ENCODE measurements at regions not wholly inside any gene's neighbourhood (a gene's known extent, or its start where the extent isn't known, plus 50 kb on each side); places are given as distances from the start of the nearest gene placed in this dataset.

DNA sequence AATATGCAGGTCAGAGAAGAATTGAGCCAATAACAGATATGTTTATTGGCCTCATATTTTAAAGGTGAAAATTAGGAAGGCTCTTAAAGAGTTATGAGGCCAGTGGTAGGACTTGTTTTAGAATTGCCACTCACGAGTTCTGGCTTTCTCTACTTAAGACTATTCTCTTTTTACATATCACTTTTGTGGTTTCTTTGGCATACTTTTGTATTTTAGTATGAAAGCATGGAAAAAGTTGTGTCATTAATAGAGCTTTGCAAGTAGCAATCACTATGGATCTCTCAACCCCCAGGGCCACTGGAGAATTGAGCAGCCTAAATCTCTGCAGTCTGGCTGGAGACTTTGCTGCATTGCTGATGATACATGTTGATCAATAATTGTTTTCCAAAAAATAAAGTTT lies 64.6 kb upstream of the SOX21 start:
- DNase-seq (ENCODE audit: low spot score) (no peak), ATAC-seq (no peak)
- Histone ChIP-seq H3K27me3 (ENCODE audit: insufficient read depth) (no peaks in the 10 kb centered on the region), H3K4me3 (no peak overlapping the region), H3K36me3 (ENCODE audit: insufficient read depth) (no peaks in the 10 kb centered on the region), H2AFZ (no peak overlapping the region), H4K20me1 (replicated peaks; ENCODE audit: insufficient read depth) (no peaks in the 10 kb centered on the region), H3F3A (replicated peaks; ENCODE audit: low read depth) (no peaks in the 10 kb centered on the region), H3K4me2 (no peak overlapping the region), H3K9me2 (ENCODE audit: insufficient read depth) (no peaks in the 10 kb centered on the region), H3K27ac (ENCODE audit: low read depth) (no peak overlapping the region), H3K79me2 (replicated peaks; ENCODE audit: insufficient read depth) (no peaks in the 10 kb centered on the region), H3K4me1 (ENCODE audit: insufficient read depth) (peaks cover 15% of the 10 kb centered on the region; the same call in 1 of the 2 replicates)
- Mint-ChIP-seq H3K27me3 (ENCODE audit: insufficient read depth, low read depth, poor library complexity) (peaks cover 8% of the 10 kb centered on the region), H3K27ac (no peak overlapping the region), H3K9me3 (peaks cover 3% of the 10 kb centered on the region; the same call in 2 of the 3 replicates), H3K4me1 (peaks cover 14% of the 10 kb centered on the region; the same call in 2 of the 3 replicates), H3K4me3 (no peak overlapping the region), H3K36me3 (ENCODE audit: low read depth) (no peaks in the 10 kb centered on the region)
- TF ChIP-seq ZNF114 (CRISPR knock-in tag; IDR thresholded peaks at IDR 0.05) (no peak), ZNF331 (CRISPR knock-in tag; IDR thresholded peaks at IDR 0.05; ENCODE audit: low read depth) (no peak), EZH2 (IDR thresholded peaks at IDR 0.05; ENCODE audit: low read depth, unreplicated experiment) (no peak), STAT1 (IDR thresholded peaks at IDR 0.05; ENCODE audit: unreplicated experiment) (no peak), EZH2phosphoT487 (IDR thresholded peaks at IDR 0.05; ENCODE audit: unreplicated experiment) (no peak), CREB1 (CRISPR knock-in tag; IDR thresholded peaks at IDR 0.05; ENCODE audit: low read depth) (no peak), NANOG (IDR thresholded peaks at IDR 0.05; ENCODE audit: borderline replicate concordance) (no peak), POLR2AphosphoS5 (IDR thresholded peaks at IDR 0.05; ENCODE audit: low read depth) (no peak)
- TF ChIP-seq, protein P1, sequence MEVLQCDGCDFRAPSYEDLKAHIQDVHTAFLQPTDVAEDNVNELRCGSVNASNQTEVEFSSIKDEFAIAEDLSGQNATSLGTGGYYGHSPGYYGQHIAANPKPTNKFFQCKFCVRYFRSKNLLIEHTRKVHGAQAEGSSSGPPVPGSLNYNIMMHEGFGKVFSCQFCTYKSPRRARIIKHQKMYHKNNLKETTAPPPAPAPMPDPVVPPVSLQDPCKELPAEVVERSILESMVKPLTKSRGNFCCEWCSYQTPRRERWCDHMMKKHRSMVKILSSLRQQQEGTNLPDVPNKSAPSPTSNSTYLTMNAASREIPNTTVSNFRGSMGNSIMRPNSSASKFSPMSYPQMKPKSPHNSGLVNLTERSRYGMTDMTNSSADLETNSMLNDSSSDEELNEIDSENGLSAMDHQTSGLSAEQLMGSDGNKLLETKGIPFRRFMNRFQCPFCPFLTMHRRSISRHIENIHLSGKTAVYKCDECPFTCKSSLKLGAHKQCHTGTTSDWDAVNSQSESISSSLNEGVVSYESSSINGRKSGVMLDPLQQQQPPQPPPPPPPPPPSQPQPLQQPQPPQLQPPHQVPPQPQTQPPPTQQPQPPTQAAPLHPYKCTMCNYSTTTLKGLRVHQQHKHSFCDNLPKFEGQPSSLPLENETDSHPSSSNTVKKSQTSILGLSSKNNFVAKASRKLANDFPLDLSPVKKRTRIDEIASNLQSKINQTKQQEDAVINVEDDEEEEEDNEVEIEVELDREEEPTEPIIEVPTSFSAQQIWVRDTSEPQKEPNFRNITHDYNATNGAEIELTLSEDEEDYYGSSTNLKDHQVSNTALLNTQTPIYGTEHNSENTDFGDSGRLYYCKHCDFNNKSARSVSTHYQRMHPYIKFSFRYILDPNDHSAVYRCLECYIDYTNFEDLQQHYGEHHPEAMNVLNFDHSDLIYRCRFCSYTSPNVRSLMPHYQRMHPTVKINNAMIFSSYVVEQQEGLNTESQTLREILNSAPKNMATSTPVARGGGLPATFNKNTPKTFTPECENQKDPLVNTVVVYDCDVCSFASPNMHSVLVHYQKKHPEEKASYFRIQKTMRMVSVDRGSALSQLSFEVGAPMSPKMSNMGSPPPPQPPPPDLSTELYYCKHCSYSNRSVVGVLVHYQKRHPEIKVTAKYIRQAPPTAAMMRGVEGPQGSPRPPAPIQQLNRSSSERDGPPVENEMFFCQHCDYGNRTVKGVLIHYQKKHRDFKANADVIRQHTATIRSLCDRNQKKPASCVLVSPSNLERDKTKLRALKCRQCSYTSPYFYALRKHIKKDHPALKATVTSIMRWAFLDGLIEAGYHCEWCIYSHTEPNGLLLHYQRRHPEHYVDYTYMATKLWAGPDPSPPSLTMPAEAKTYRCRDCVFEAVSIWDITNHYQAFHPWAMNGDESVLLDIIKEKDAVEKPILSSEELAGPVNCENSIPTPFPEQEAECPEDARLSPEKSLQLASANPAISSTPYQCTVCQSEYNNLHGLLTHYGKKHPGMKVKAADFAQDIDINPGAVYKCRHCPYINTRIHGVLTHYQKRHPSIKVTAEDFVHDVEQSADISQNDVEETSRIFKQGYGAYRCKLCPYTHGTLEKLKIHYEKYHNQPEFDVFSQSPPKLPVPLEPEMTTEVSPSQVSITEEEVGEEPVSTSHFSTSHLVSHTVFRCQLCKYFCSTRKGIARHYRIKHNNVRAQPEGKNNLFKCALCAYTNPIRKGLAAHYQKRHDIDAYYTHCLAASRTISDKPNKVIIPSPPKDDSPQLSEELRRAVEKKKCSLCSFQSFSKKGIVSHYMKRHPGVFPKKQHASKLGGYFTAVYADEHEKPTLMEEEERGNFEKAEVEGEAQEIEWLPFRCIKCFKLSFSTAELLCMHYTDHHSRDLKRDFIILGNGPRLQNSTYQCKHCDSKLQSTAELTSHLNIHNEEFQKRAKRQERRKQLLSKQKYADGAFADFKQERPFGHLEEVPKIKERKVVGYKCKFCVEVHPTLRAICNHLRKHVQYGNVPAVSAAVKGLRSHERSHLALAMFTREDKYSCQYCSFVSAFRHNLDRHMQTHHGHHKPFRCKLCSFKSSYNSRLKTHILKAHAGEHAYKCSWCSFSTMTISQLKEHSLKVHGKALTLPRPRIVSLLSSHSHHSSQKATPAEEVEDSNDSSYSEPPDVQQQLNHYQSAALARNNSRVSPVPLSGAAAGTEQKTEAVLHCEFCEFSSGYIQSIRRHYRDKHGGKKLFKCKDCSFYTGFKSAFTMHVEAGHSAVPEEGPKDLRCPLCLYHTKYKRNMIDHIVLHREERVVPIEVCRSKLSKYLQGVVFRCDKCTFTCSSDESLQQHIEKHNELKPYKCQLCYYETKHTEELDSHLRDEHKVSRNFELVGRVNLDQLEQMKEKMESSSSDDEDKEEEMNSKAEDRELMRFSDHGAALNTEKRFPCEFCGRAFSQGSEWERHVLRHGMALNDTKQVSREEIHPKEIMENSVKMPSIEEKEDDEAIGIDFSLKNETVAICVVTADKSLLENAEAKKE (CRISPR knock-in tag; IDR thresholded peaks at IDR 0.05), result no peak
- TF ChIP-seq, protein P2, sequence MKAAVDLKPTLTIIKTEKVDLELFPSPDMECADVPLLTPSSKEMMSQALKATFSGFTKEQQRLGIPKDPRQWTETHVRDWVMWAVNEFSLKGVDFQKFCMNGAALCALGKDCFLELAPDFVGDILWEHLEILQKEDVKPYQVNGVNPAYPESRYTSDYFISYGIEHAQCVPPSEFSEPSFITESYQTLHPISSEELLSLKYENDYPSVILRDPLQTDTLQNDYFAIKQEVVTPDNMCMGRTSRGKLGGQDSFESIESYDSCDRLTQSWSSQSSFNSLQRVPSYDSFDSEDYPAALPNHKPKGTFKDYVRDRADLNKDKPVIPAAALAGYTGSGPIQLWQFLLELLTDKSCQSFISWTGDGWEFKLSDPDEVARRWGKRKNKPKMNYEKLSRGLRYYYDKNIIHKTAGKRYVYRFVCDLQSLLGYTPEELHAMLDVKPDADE (IDR thresholded peaks at IDR 0.05), result no peak
